H9 (cell line): ENCODE measurements at regions not wholly inside any gene's neighbourhood (a gene's known extent, or its start where the extent isn't known, plus 50 kb on each side); places are given as distances from the start of the nearest gene placed in this dataset.

ENCODE experiments used
- DNase-seq: peaks from one replicate; pipeline ENCODE4 v3.0.0-alpha.2; 2017
- H2AFZ ChIP-seq: one replicate; pipeline ENCODE4 v1.6.1; 2013; ENCODE audit warnings: mild to moderate bottlenecking, low read length, control low read depth, moderate library complexity
- H2AK5ac ChIP-seq: 2 replicates; pipeline ENCODE4 v1.6.1; 2013; ENCODE audit warnings: low read length, control low read depth, mixed read lengths; ENCODE audit not compliant: insufficient read length
- H2BK120ac ChIP-seq: one replicate; pipeline ENCODE4 v1.6.1; 2013; ENCODE audit warnings: low read depth, mild to moderate bottlenecking, low read length, control low read depth, inconsistent platforms; ENCODE audit not compliant: poor library complexity, severe bottlenecking
- H2BK12ac ChIP-seq: 2 replicates; pipeline ENCODE4 v1.6.1; 2013; ENCODE audit warnings: low read length, control low read depth, mixed read lengths, low read depth; ENCODE audit not compliant: insufficient read length
- H2BK15ac ChIP-seq: 2 replicates; pipeline ENCODE4 v1.6.1; 2013; ENCODE audit warnings: low read depth, low read length, control low read depth
- H2BK20ac ChIP-seq: one replicate; pipeline ENCODE4 v1.6.1; 2013; ENCODE audit warnings: low read depth, mild to moderate bottlenecking, low read length, control low read depth, inconsistent platforms; ENCODE audit not compliant: poor library complexity, severe bottlenecking
- H2BK5ac ChIP-seq: 2 replicates; pipeline ENCODE4 v1.6.1; 2013; ENCODE audit warnings: low read length, control low read depth, mixed read lengths; ENCODE audit not compliant: insufficient read length
- H3K14ac ChIP-seq: 2 replicates; pipeline ENCODE4 v1.6.1; 2013; ENCODE audit warnings: low read length, control low read depth; ENCODE audit not compliant: insufficient read depth
- H3K18ac ChIP-seq: 2 replicates; pipeline ENCODE4 v1.6.1; 2013; ENCODE audit warnings: low read depth, mild to moderate bottlenecking, mixed read lengths, low read length, control low read depth; ENCODE audit not compliant: insufficient read length
- H3K23ac ChIP-seq: 2 replicates; pipeline ENCODE4 v1.6.1; 2013; ENCODE audit warnings: low read length, control low read depth, mixed read lengths, low read depth; ENCODE audit not compliant: insufficient read length
- H3K23me2 ChIP-seq: 2 replicates; pipeline ENCODE4 v1.6.1; 2013; ENCODE audit warnings: low read depth, mild to moderate bottlenecking, mixed read lengths, low read length, control low read depth; ENCODE audit not compliant: insufficient read length, poor library complexity, severe bottlenecking
- H3K27ac ChIP-seq: 2 replicates; pipeline ENCODE4 v1.5.1; 2013; ENCODE audit warnings: low read length, control low read depth, mixed read lengths, low read depth; ENCODE audit not compliant: insufficient read length
- H3K27me3 ChIP-seq: 2 replicates; pipeline ENCODE4 v1.6.1; 2013; ENCODE audit warnings: low read length, control low read depth, inconsistent platforms; ENCODE audit not compliant: insufficient read depth
- H3K4ac ChIP-seq: 2 replicates; pipeline ENCODE4 v1.6.1; 2013; ENCODE audit warnings: low read depth, mild to moderate bottlenecking, control low read depth, inconsistent platforms, low read length, moderate library complexity
- H3K4me1 ChIP-seq: 2 replicates; pipeline ENCODE4 v1.6.1; 2013; ENCODE audit warnings: low read length, control low read depth, inconsistent platforms; ENCODE audit not compliant: insufficient read depth
- H3K4me2 ChIP-seq: 2 replicates; pipeline ENCODE4 v1.6.1; 2013; ENCODE audit warnings: low read length, control low read depth, mixed read lengths; ENCODE audit not compliant: insufficient read length, insufficient read depth
- H3K56ac ChIP-seq: 2 replicates; pipeline ENCODE4 v1.6.1; 2013; ENCODE audit warnings: low read depth, mild to moderate bottlenecking, mixed read lengths, low read length, control low read depth; ENCODE audit not compliant: insufficient read length
- H3K79me1 ChIP-seq: 2 replicates; pipeline ENCODE4 v1.6.1; 2013; ENCODE audit warnings: low read depth, mild to moderate bottlenecking, moderate library complexity, low read length, control low read depth, inconsistent platforms; ENCODE audit not compliant: insufficient read depth, poor library complexity, severe bottlenecking
- H3K79me2 ChIP-seq: 2 replicates; pipeline ENCODE4 v1.6.1; 2013; ENCODE audit warnings: low read length, control low read depth, inconsistent platforms; ENCODE audit not compliant: insufficient read depth
- H3K9ac ChIP-seq: 2 replicates; pipeline ENCODE4 v1.6.1; 2013; ENCODE audit warnings: low read length, control low read depth, mixed read lengths; ENCODE audit not compliant: insufficient read length; ENCODE audit errors: extremely low read depth
- H3K9me3 ChIP-seq: one replicate; pipeline ENCODE4 v1.6.1; 2013; ENCODE audit warnings: low read depth, low read length, inconsistent platforms; ENCODE audit not compliant: control insufficient read depth
- H3T11ph ChIP-seq: one replicate; pipeline ENCODE4 v1.6.1; 2013; ENCODE audit warnings: mild to moderate bottlenecking, low read length, control low read depth, inconsistent platforms
- H4K20me1 ChIP-seq: one replicate; pipeline ENCODE4 v1.6.1; 2013; ENCODE audit not compliant: control insufficient read depth, insufficient read length, insufficient read depth
- H4K5ac ChIP-seq: 2 replicates; pipeline ENCODE4 v1.6.1; 2013; ENCODE audit warnings: low read depth, mild to moderate bottlenecking, mixed read lengths, low read length, control low read depth; ENCODE audit not compliant: insufficient read length
- H4K8ac ChIP-seq: replicated peaks from 2 replicates; pipeline ENCODE4 v1.6.1; 2013; ENCODE audit warnings: low read length, control low read depth, mixed read lengths, low read depth; ENCODE audit not compliant: insufficient read length
- H4K91ac ChIP-seq: 2 replicates; pipeline ENCODE4 v1.6.1; 2013; ENCODE audit warnings: low read depth, mild to moderate bottlenecking, moderate library complexity, mixed read lengths, low read length, control low read depth; ENCODE audit not compliant: insufficient read length
- H3K27ac Mint-ChIP-seq, 3 experiments: 2 replicates in 2 of 3; 3 replicates in 1 of 3; pipeline ENCODE4 v1.8.0; 2020 to 2021; ENCODE audit warnings: mixed read lengths in 3 of 3, mild to moderate bottlenecking in 1 of 3, moderate library complexity in 1 of 3
- H3K27me3 Mint-ChIP-seq: 2 replicates; pipeline ENCODE4 v1.8.0; 2021; ENCODE audit warnings: low read depth, mild to moderate bottlenecking, moderate library complexity, mixed read lengths
- H3K36me3 Mint-ChIP-seq, 3 experiments: 2 replicates in 2 of 3; 3 replicates in 1 of 3; pipeline ENCODE4 v1.8.0; 2020 to 2021; ENCODE audit warnings: low read depth in 3 of 3, mixed read lengths in 3 of 3; ENCODE audit not compliant: insufficient read depth in 1 of 3
- H3K4me1 Mint-ChIP-seq, 2 experiments: 2 replicates each; pipeline ENCODE4 v1.8.0; 2020; ENCODE audit warnings: mixed read lengths in 2 of 2
- H3K4me3 Mint-ChIP-seq, 2 experiments: 2 replicates in 1 of 2; 3 replicates in 1 of 2; pipeline ENCODE4 v1.8.0; 2020 to 2021; ENCODE audit warnings: mild to moderate bottlenecking in 2 of 2, mixed read lengths in 2 of 2, moderate library complexity in 1 of 2
- H3K9me3 Mint-ChIP-seq, 2 experiments: 2 replicates in 1 of 2; 3 replicates in 1 of 2; pipeline ENCODE4 v1.8.0; 2020; ENCODE audit warnings: mild to moderate bottlenecking in 2 of 2, mixed read lengths in 2 of 2, moderate library complexity in 1 of 2
- TF ChIP-seq, protein P1 (sequence below): fragments of 200-600 bp; sonication (generic); conservative IDR thresholded peaks from 3 replicates; pipeline ENCODE4 v1.8.0; 2021; ENCODE audit warnings: antibody characterized with exemption, mild to moderate bottlenecking

DNA sequence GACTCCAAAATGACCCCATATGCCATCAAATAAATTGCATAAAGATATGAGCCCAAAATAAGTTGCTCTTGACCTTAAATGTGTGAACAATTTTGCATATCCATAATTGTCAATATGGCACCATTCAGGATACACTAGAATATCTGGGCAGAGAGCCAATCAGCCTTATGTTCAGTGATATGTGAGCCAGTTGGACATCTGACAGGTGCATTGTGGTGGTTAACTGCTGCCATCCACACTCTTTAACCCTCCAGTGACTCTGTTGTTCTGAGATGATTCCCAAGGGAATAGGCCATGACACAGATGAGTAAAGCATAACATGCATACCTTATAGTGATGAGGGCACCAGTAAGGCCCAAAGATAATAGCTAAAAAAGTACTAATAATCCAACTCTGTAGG is 500.1 kb downstream of the PCDH18 start:
- no peaks in the 10 kb centered on the region for H3K79me1 ChIP-seq
- no peak overlapping the region for H3K56ac ChIP-seq
- H2BK5ac ChIP-seq: no peak overlapping the region
- Mint-ChIP-seq H3K4me3 (no peak overlapping the region), H3K27ac (no peak overlapping the region), H3K4me1 (no peaks in the 10 kb centered on the region; a peak in 1 of 4 replicates), H3K27me3 (no peaks in the 10 kb centered on the region), H3K9me3 (no peaks in the 10 kb centered on the region; a peak in 1 of 5 replicates), H3K36me3 (no peaks in the 10 kb centered on the region; a peak in 1 of 7 replicates)
- no peak overlapping the region for H3T11ph ChIP-seq
- H2AK5ac ChIP-seq: no peak overlapping the region
- H3K27ac ChIP-seq: no peak overlapping the region
- H3K18ac ChIP-seq: no peak overlapping the region
- no peak overlapping the region for H4K5ac ChIP-seq
- H3K9me3 ChIP-seq: no peaks in the 10 kb centered on the region
- no peak overlapping the region for H2AFZ ChIP-seq
- no peaks in the 10 kb centered on the region for H3K27me3 ChIP-seq
- no peak overlapping the region for H2BK12ac ChIP-seq
- H4K8ac ChIP-seq: no peak overlapping the region
- H3K23me2 ChIP-seq: no peaks in the 10 kb centered on the region
- TF ChIP-seq, protein P1, sequence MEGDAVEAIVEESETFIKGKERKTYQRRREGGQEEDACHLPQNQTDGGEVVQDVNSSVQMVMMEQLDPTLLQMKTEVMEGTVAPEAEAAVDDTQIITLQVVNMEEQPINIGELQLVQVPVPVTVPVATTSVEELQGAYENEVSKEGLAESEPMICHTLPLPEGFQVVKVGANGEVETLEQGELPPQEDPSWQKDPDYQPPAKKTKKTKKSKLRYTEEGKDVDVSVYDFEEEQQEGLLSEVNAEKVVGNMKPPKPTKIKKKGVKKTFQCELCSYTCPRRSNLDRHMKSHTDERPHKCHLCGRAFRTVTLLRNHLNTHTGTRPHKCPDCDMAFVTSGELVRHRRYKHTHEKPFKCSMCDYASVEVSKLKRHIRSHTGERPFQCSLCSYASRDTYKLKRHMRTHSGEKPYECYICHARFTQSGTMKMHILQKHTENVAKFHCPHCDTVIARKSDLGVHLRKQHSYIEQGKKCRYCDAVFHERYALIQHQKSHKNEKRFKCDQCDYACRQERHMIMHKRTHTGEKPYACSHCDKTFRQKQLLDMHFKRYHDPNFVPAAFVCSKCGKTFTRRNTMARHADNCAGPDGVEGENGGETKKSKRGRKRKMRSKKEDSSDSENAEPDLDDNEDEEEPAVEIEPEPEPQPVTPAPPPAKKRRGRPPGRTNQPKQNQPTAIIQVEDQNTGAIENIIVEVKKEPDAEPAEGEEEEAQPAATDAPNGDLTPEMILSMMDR: no peak
- no peak overlapping the region for H4K91ac ChIP-seq
- no peak overlapping the region for H2BK120ac ChIP-seq
- no peaks in the 10 kb centered on the region for H3K4me1 ChIP-seq
- no peak for DNase-seq
- no peak overlapping the region for H2BK15ac ChIP-seq
- no peaks in the 10 kb centered on the region for H3K79me2 ChIP-seq
- no peak overlapping the region for H2BK20ac ChIP-seq
- H3K4ac ChIP-seq: no peak overlapping the region
- no peak overlapping the region for H3K14ac ChIP-seq
- H3K4me2 ChIP-seq: no peak overlapping the region
- no peak overlapping the region for H3K23ac ChIP-seq
- H3K9ac ChIP-seq: no peak overlapping the region
- no peaks in the 10 kb centered on the region for H4K20me1 ChIP-seq
